Activated CD8-positive, alpha-beta T cell treated with anti-CD3 and anti-CD28 coated beads for 36 hours (primary cell): ENCODE measurements at regions not wholly inside any gene's neighbourhood (a gene's known extent, or its start where the extent isn't known, plus 50 kb on each side); places are given as distances from the start of the nearest gene placed in this dataset.

Experiments used
- ATAC-seq: fragments of 200-7000 bp; cut with Tn5 transposase; one replicate; pipeline ENCODE4 v1.10.0; 2021; ENCODE audit warnings: mild to moderate bottlenecking, moderate library complexity
- CTCF ChIA-PET: fragments of 350-600 bp; sonication (Branson Sonifier 250); formaldehyde crosslinking; loops from one replicate; lab custom pipeline; 2021; ENCODE audit warnings: antibody characterized with exemption; lab: Charles Lee
- POLR2A ChIA-PET: fragments of 350-600 bp; sonication (Branson Sonifier 250); formaldehyde crosslinking; loops from one replicate; lab custom pipeline; 2021; ENCODE audit warnings: antibody characterized with exemption; lab: Charles Lee
- DNase-seq: peaks from one replicate; pipeline ENCODE4 v3.0.0-alpha.2; 2020
- H3K27ac Mint-ChIP-seq: one replicate; pipeline ENCODE4 v1.8.0; 2021; ENCODE audit warnings: mild to moderate bottlenecking, mixed read lengths
- H3K27me3 Mint-ChIP-seq: one replicate; pipeline ENCODE4 v1.8.0; 2021; ENCODE audit warnings: mixed read lengths
- H3K36me3 Mint-ChIP-seq: one replicate; pipeline ENCODE4 v1.8.0; 2021; ENCODE audit warnings: low read depth, mixed read lengths
- H3K4me1 Mint-ChIP-seq: one replicate; pipeline ENCODE4 v1.8.0; 2021; ENCODE audit warnings: low read depth, mixed read lengths
- H3K4me3 Mint-ChIP-seq: one replicate; pipeline ENCODE4 v1.8.0; 2021; ENCODE audit warnings: mild to moderate bottlenecking, moderate library complexity, mixed read lengths
- H3K9me3 Mint-ChIP-seq: one replicate; pipeline ENCODE4 v1.8.0; 2021; ENCODE audit warnings: mixed read lengths
- CTCF ChIP-seq: fragments of 200-600 bp; IDR thresholded peaks from one replicate; pipeline ENCODE4 v1.8.0; 2022; ENCODE audit warnings: antibody characterized with exemption, mild to moderate bottlenecking
- intact Hi-C: fragments of 100-400 bp; cut with micrococcal nuclease; formaldehyde crosslinking; loops from one replicate; pipeline ENCODE4 v1.10.0; 2022

- no peak overlapping the region for H3K4me3 Mint-ChIP-seq
- H3K27ac Mint-ChIP-seq, result no peak overlapping the region
- no peak for TF ChIP-seq CTCF
- ATAC-seq (no peak), DNase-seq (no peak)
- no peaks in the 10 kb centered on the region for H3K36me3 Mint-ChIP-seq
- no peaks in the 10 kb centered on the region for H3K27me3 Mint-ChIP-seq
- no peaks in the 10 kb centered on the region for H3K9me3 Mint-ChIP-seq
- ChIA-PET CTCF (no interaction called here), POLR2A (no interaction called here)
- no peaks in the 10 kb centered on the region for H3K4me1 Mint-ChIP-seq
- intact Hi-C loops, result no loop called here
These were observed 1088.2 kb downstream of the BRD1 start for GRCh38 chr22:48739348-48740085.

- Mint-ChIP-seq H3K36me3 (no peaks in the 10 kb centered on the region), H3K4me3 (no peak overlapping the region), H3K27me3 (no peaks in the 10 kb centered on the region), H3K9me3 (no peaks in the 10 kb centered on the region), H3K4me1 (no peaks in the 10 kb centered on the region), H3K27ac (no peak overlapping the region)
- CTCF ChIA-PET, result no interaction called here
- TF ChIP-seq CTCF, result no peak
- POLR2A ChIA-PET, result no interaction called here
- intact Hi-C loops, result no loop called here
- no peak for ATAC-seq
- no peak for DNase-seq
These were observed 1089.3 kb downstream of the BRD1 start for GRCh38 chr22:48738204-48738980.

GRCh38 chr22:48737461-48738203 lies 1090.0 kb downstream of the BRD1 start:
- intact Hi-C loops, result no loop called here
- ChIA-PET CTCF (no interaction called here), POLR2A (no interaction called here)

GRCh38 chr22:48736593-48737460 lies 1090.8 kb downstream of the BRD1 start:
- Mint-ChIP-seq H3K9me3 (no peaks in the 10 kb centered on the region), H3K27me3 (no peaks in the 10 kb centered on the region), H3K36me3 (no peaks in the 10 kb centered on the region), H3K4me1 (no peaks in the 10 kb centered on the region), H3K27ac (no peak overlapping the region), H3K4me3 (no peak overlapping the region)
- ChIA-PET POLR2A (no interaction called here), CTCF (no interaction called here)
- DNase-seq (no peak), ATAC-seq (no peak)
- no peak for TF ChIP-seq CTCF
- intact Hi-C loops, result no loop called here

More at GRCh38 chr22:48737461-48738203, 1090.0 kb downstream of the BRD1 start:
- H3K4me1 Mint-ChIP-seq, result no peaks in the 10 kb centered on the region
- ATAC-seq (no peak), DNase-seq (no peak)
- H3K4me3 Mint-ChIP-seq, result no peak overlapping the region
- TF ChIP-seq CTCF, result no peak
- no peaks in the 10 kb centered on the region for H3K9me3 Mint-ChIP-seq
- H3K36me3 Mint-ChIP-seq, result no peaks in the 10 kb centered on the region
- no peak overlapping the region for H3K27ac Mint-ChIP-seq
- no peaks in the 10 kb centered on the region for H3K27me3 Mint-ChIP-seq
